ENCODE measurements at regions not wholly inside any gene's neighbourhood (a gene's known extent, or its start where the extent isn't known, plus 50 kb on each side); places are given as distances from the start of the nearest gene placed in this dataset.
"Not testable (repeated sequence)": the region's sequence is repeated elsewhere in the genome, so short reads cannot be mapped to it uniquely, and the experiment has no call there.

- no peak for TF ChIP-seq CTCF (IDR thresholded peaks at IDR 0.05)
- no peak for TF ChIP-seq POLR2A (IDR thresholded peaks at IDR 0.05)
- no peak overlapping the region for H3K4me3 ChIP-seq (ENCODE audit: low read depth, poor library complexity, severe bottlenecking)
- intact Hi-C loops (cut with DNase I; ENCODE audit: low total_unique reads) = loop anchor here (1.0 kb wide), 1 partner anchor 14 kb away; no protein-coding TSS in a partner anchor
- no peak for DNase-seq (ENCODE audit: low spot score in 2 of 2)
- WGBS, 2 donors = 50 to 57% methylated on average over 15 to 16 of the region's 16 CpGs
Measured at GRCh38 chr3:192063570-192063969, 602.6 kb downstream of the PYDC2 start.

GRCh38 chr3:192064959-192065358 lies 604.0 kb downstream of the PYDC2 start:
- WGBS, 2 donors = 64 to 76% methylated on average over 1 of the region's 1 CpG
- intact Hi-C loops (cut with DNase I; ENCODE audit: low total_unique reads) = no loop called here
- DNase-seq (ENCODE audit: low spot score in 2 of 2) = no peak
- TF ChIP-seq CTCF (IDR thresholded peaks at IDR 0.05) = no peak
- no peak for TF ChIP-seq POLR2A (IDR thresholded peaks at IDR 0.05)
- H3K4me3 ChIP-seq (ENCODE audit: low read depth, poor library complexity, severe bottlenecking) = no peak overlapping the region

GRCh38 chr3:192066253-192066652 lies 605.3 kb downstream of the PYDC2 start:
- DNase-seq (ENCODE audit: low spot score in 2 of 2); H3K4me3 ChIP-seq (ENCODE audit: low read depth, poor library complexity, severe bottlenecking); intact Hi-C loops (cut with DNase I; ENCODE audit: low total_unique reads): not testable (repeated sequence)
- WGBS, 2 donors = 92 to 94% methylated on average over 14 of the region's 14 CpGs

GRCh38 chr3:192068464-192069254 lies 607.7 kb downstream of the PYDC2 start:
- intact Hi-C loops (cut with DNase I; ENCODE audit: low total_unique reads) = no loop called here
- H3K4me3 ChIP-seq (ENCODE audit: low read depth, poor library complexity, severe bottlenecking) = no peak overlapping the region
- TF ChIP-seq CTCF (IDR thresholded peaks at IDR 0.05) = no peak
- TF ChIP-seq POLR2A (IDR thresholded peaks at IDR 0.05) = no peak
- no peak for DNase-seq (ENCODE audit: low spot score in 2 of 2)
- 64 to 81% methylated on average over 3 of the region's 3 CpGs for WGBS, 2 donors

- 55 to 57% methylated on average over 5 of the region's 5 CpGs for WGBS, 2 donors
- H3K4me3 ChIP-seq (ENCODE audit: low read depth, poor library complexity, severe bottlenecking) = no peak overlapping the region
- intact Hi-C loops (cut with DNase I; ENCODE audit: low total_unique reads) = loop anchor here (1.0 kb wide), 1 partner anchor 15 kb away; no protein-coding TSS in a partner anchor
- no peak for TF ChIP-seq CTCF (IDR thresholded peaks at IDR 0.05)
- no peak for TF ChIP-seq POLR2A (IDR thresholded peaks at IDR 0.05)
- no peak for DNase-seq (ENCODE audit: low spot score in 2 of 2)
Measured at GRCh38 chr3:192077795-192078497, 617.0 kb downstream of the PYDC2 start.

- no peak for DNase-seq (ENCODE audit: low spot score in 2 of 2)
- WGBS, 2 donors = 79 to 85% methylated on average over 1 of the region's 1 CpG
- no peak overlapping the region for H3K4me3 ChIP-seq (ENCODE audit: low read depth, poor library complexity, severe bottlenecking)
- intact Hi-C loops (cut with DNase I; ENCODE audit: low total_unique reads) = no loop called here
- no peak for TF ChIP-seq CTCF (IDR thresholded peaks at IDR 0.05)
- TF ChIP-seq POLR2A (IDR thresholded peaks at IDR 0.05) = no peak
Measured at GRCh38 chr3:192079098-192079497, 618.1 kb downstream of the PYDC2 start.

All from lower leg skin (tissue), 4 donors.